ENCODE measurements at regions not wholly inside any gene's neighbourhood (a gene's known extent, or its start where the extent isn't known, plus 50 kb on each side); places are given as distances from the start of the nearest gene placed in this dataset.

GRCh38 chr6:14290772-14291330 is 173.3 kb downstream of the CD83 start:
- TF ChIP-seq, protein P1, sequence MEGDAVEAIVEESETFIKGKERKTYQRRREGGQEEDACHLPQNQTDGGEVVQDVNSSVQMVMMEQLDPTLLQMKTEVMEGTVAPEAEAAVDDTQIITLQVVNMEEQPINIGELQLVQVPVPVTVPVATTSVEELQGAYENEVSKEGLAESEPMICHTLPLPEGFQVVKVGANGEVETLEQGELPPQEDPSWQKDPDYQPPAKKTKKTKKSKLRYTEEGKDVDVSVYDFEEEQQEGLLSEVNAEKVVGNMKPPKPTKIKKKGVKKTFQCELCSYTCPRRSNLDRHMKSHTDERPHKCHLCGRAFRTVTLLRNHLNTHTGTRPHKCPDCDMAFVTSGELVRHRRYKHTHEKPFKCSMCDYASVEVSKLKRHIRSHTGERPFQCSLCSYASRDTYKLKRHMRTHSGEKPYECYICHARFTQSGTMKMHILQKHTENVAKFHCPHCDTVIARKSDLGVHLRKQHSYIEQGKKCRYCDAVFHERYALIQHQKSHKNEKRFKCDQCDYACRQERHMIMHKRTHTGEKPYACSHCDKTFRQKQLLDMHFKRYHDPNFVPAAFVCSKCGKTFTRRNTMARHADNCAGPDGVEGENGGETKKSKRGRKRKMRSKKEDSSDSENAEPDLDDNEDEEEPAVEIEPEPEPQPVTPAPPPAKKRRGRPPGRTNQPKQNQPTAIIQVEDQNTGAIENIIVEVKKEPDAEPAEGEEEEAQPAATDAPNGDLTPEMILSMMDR (IDR thresholded peaks at IDR 0.05; ENCODE audit: poor library complexity), result no peak
- TF ChIP-seq EZH2 (IDR thresholded peaks at IDR 0.05; ENCODE audit: borderline replicate concordance) (no peak), EZH2phosphoT487 (IDR thresholded peaks at IDR 0.05; ENCODE audit: low read depth, severe bottlenecking, unreplicated experiment) (no peak)
